Activated CD4-positive, alpha-beta T cell treated with anti-CD3 and anti-CD28 coated beads for 24 hours (primary cell): ENCODE measurements at regions not wholly inside any gene's neighbourhood (a gene's known extent, or its start where the extent isn't known, plus 50 kb on each side); places are given as distances from the start of the nearest gene placed in this dataset.

Experiments used
- DNase-seq, 2 donors: peaks; one replicate each; pipeline ENCODE4 v3.0.0-alpha.2; 2020; ENCODE audit warnings: low read depth in 2 of 2

- no peak for DNase-seq
Observed at GRCh38 chr16:86632206-86632605, 53.9 kb downstream of the FOXL1 start.

DNA sequence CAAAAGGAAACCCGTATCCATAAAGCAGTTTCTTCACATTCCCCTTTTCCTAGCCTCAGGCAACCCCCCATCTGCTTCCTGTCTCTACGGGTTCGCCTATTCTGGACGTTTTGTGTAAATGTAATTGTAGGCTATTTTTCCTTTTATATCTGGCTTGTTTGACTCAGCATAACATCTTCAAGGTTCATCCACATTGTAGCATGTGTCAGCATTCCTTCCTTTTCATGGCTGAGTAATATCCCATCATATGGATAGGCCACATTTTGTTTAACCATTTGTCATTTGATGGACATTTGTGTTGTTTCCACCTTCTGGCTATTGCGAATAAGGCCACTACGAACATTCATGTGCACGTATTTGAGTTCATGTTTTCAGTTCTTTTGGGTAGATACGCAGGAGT, 54.6 kb downstream of the FOXL1 start:
- no peak for DNase-seq

DNA sequence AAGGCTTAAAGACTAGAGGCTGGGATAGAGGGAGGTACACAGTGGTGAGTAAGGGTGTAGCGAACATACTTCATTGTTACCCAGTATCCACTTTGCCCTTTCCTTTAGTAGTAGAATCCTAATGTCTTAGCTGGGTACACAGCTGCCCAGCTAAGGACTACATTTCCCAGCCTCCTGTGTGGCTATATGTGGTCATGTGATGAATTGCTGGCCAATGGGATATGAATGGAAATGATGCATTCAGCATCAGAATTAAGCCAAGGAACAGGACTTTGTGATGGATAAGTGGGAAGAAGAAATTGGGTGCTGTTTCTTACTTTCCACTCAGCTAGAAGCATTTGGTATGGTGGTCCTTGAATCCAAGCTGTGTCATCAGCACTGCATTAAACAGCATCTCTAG, 55.9 kb downstream of the FOXL1 start:
- no peak for DNase-seq

DNA sequence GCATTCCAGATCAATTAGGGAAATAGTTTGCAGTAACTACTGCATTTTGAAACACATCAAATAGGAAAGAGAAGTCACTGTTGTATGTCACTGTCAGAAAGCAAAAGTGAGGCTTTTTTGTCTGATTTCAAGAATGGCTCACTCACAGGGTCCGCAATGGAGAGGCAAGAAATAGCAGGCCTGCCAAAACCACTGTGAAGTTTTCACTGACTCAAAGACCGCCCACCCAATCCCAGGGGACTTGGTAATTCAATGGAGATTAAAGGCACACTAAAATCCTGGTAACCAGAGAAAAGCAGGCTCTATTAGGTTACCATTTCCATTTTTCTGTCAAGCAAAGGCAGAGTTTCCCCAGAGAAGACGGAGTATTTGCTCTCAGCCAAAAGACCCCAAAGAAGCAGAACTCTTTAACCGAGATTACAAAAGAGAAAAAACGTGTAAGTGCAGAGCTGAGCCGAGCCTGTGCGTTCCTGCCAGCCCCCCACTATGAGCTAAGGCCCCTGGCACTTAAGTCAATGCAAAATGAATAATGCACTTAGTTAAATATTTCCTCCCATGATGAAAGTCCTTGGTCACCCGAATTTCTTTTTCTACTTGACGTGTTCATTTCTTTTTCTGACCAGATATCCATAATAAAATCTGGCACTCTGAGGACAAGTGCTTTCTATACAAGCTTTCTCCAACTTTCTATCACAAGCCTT, 57.0 kb downstream of the FOXL1 start:
- DNase-seq: no peak

- DNase-seq: no peak
Observed at GRCh38 chr16:86635926-86636325, 57.6 kb downstream of the FOXL1 start.

DNA sequence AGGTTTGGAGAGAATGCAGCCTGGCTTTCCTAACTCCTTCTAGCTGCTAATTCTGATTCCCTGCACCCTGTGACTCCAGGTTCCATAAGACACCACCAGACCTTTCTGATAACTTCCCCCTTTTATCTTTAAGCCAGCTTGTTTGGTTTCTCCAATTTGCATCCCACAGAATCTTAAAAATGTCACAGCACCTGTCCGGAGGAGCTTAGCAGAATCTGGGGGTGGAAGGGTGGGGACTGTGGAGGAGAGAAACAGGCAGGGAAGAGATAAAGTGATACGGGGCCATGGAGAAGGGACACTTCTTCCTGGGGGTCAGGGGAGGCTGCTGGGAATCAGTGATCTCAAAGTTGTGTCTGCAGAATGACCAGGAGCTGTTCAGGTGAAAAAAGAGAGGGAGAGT, 59.4 kb downstream of the FOXL1 start:
- DNase-seq: no peak

DNA sequence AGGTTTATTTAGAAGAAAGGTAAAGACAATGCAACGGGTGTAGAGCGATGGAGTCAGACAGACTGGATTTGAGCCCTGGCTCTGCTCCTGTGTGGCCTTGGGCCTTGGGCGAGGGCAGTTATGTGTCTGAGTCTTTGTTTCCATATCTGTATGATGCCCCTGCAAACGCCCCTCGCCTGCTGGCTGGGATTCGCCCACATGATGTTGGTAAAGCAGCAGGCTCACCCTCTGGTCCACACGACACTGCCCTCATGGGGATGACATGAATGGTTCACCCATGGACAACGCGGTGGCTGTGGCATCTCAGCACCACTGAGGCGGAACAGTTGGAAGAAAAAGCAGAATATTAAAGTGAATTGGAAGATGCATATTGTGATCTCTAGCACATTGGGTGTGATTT, 60.3 kb downstream of the FOXL1 start:
- no peak for DNase-seq

GRCh38 chr16:86639354-86639753, 61.0 kb downstream of the FOXL1 start:
- no peak for DNase-seq

DNA sequence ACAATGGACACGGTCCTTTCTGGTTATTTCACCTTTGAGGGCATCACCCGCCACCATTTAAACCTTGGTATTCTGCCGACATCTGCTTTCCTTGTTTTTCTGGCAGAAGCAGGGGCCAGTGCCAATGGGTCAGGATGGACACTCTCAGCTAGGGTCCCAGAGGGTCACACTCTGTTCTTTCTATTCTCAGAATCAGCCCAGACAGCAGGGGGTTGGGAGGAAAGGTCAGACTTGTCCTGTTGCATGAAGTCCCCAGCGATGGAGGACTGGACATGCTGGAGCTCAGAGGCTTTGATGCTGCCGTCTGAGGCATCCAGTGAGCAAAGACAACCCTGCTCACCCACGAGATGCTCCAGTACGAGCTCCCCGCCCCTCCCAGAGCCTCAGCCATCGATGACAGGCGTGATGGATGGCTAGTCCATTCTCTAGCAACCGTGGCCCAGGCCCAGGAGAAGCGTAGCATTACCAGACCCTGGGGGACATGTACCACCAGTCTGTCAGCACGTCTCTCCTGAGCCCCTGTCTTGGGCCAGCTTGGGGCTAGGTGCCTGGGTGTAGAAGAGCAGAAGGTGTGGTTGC, 62.0 kb downstream of the FOXL1 start:
- DNase-seq: no peak

- no peak for DNase-seq
Observed at GRCh38 chr16:86642087-86642486, 63.7 kb downstream of the FOXL1 start.

- DNase-seq: no peak
Observed at GRCh38 chr16:86643671-86644070, 65.3 kb downstream of the FOXL1 start.

DNA sequence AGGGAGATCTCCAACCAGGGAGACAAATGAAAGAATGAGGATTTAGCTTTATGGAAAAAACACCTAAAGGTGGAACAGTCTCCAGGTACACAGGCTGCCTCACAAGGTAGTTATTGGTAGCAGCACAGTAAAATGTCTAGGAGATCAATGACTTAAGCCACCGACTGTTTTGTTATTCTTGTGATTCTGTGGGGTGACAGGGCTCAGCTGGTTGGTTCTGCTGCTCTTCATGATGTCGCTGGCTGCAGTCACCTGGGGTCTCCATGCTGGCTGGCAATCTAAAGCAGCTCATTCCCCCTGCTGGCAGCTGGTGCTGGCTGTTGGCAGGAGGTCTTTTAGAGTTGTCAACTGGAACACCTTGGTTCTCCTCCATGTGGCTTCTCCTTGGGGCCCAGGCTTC, 69.2 kb downstream of the FOXL1 start:
- DNase-seq: no peak

GRCh38 chr16:86649875-86650274, 71.5 kb downstream of the FOXL1 start:
- DNase-seq: no peak

DNA sequence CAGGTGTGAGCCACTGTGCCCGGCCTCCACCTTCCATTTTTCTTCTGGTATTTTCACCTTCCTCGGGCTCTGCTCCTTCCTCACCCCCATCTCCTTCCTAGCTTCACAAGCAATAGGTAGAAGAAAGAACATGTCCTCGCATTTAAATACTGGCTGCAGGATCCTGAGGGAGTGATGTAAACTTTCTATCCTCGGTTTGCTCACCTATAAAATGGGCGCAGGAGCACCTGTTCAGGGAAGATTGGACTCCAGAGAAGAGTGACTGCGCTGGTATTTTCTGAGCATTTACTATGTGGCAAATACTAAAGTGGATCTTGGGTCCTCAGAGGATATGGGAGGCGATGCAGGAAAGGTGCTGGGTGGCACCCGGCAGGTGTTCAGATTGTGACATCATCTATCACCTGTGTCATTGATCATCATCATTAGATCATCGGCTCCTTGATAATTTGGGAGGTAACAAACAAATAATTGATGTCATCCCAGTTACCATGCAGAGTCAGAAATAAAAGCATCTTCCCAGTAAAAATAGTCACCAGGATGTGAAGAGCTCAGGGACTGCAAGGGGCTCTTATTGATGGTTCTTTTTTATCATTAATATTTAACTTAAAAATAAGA, 72.8 kb downstream of the FOXL1 start:
- DNase-seq: no peak

DNA sequence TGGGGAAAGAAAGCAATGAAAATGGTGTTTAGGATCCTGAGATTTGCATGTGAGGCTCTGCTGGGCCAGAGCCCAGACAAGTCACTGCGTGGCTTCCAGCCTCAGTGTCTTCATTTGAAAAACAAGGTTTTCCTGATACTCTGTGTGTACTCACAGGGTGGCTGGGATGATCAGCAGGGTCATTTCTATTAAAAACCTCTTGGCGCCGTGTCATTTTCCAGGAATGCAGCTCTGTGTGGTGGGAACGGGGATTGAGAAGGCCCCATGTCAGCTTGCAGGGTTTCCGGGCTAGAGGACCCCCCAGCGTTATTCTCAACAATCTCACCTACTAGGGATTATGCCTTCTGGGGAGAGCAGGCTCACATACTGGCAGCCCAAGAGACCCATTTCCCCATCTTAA, 73.5 kb downstream of the FOXL1 start:
- no peak for DNase-seq

DNA sequence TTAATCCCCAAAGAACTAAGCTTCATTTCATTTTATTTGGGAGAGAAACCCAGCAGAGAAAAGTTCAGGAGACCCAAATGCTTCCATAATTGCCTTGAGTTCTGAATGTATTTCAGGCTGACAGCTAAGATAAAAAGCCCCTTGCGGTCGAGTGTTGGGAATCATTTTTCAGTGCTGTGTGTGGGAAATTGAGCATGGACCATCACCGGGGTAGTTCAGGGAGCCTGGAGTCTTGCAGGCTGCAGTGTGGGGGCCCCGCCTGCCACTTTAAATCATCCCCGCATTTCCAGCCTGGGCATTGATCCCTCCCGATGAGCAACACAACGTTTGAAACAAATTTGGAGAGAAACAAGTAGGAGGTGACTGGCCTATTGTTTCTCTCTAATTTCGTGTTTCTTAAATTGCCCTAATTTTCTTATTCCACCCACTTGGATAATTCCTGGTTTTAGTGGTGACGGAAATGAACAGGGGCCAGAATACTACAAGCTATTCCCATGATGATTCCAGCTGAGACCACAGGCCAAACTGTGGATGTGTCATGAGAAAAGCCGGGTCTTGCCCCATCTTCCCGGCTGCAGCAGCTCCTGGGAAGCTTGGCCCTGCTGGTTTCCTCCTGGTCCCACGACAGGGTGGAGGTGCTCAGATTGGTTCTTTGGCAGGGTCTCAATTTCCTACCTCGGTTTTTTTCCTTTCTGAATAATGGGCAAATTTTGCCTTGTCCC, 75.1 kb downstream of the FOXL1 start:
- DNase-seq: no peak

- no peak for DNase-seq
Observed at GRCh38 chr16:86657972-86658371, 79.6 kb downstream of the FOXL1 start.

- DNase-seq: no peak
Observed at GRCh38 chr16:86660623-86661022, 82.3 kb downstream of the FOXL1 start.

- DNase-seq: no peak
Observed at GRCh38 chr16:86661706-86662105, 83.4 kb downstream of the FOXL1 start.

- DNase-seq: no peak
Observed at GRCh38 chr16:86662195-86662594, 83.8 kb downstream of the FOXL1 start.

DNA sequence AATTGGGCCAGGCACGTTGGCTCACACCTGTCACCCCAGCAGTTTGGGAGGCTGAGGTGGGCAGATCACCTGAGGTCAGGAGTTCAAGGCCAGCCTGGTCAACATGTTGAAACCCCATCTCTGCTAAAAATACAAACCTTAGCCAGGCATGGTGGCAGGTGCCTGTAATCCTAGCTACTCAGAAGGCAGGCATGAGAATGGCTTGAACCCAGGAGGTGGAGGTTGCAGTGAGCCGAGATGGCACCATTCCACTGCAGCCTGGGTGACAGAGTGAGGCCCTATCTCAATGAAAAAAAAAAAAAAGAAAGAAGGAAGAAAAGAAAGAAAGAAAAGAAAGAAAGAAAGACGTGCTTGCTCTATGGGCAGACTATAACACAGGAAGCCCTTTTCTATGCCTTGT, 84.4 kb downstream of the FOXL1 start:
- no peak for DNase-seq

DNA sequence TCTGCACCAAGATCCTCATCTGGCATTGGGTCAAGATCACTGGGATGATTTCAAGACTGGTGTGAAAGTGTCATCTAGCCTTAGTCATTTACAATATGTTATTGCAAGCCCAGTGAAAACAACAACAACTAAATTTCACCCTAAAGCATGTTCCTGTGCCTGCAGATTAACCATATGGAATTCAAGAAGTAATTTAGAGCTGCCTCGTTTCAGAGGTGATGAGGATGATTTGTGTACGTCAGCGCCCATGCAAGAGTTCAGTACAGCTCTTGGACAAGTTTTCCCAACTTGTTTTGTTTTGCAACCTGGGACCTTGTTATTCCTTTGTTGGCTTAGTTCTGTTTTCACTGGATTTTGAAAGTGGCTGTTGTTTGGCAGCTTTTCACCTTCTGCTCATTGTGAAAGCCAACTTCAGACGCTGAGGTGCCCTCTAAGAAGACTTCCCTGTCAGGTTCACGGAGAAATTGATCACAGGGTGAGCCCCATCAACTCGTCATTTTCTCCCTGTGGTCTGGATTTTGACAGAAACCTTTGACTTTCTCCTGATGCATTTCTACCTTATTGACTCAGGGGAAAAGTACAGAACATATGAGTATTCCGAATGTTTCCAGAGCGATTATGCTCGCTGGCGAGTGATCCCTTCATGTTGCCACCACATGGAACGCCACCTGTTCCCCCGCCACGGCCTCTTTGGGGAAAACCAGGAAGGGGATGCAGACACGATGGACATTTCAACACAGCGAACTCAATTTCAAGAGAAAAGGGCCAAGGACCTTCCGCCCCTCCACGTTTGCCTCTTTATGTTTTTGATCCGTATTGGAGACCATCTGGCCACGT, 85.6 kb downstream of the FOXL1 start:
- DNase-seq: no peak
